Right cardiac atrium (tissue), 5 donors: ENCODE measurements at regions not wholly inside any gene's neighbourhood (a gene's known extent, or its start where the extent isn't known, plus 50 kb on each side); places are given as distances from the start of the nearest gene placed in this dataset.
"Not testable (repeated sequence)": the region's sequence is repeated elsewhere in the genome, so short reads cannot be mapped to it uniquely, and the experiment has no call there.

ENCODE experiments used
- ATAC-seq, 2 donors: fragments of 200-7000 bp; cut with Tn5 transposase; one replicate each; pipeline versions ENCODE4 v1.8.0 to v1.9.1; 2020; ENCODE audit warnings: moderate library complexity in 2 of 2, mild to moderate bottlenecking in 1 of 2
- DNase-seq, 3 donors: peaks; one replicate each; pipeline ENCODE4 v3.0.0-alpha.2; 2020
- H3K27ac ChIP-seq: one replicate; pipeline ENCODE4 v1.5.1; 2013; ENCODE audit warnings: mild to moderate bottlenecking, low read length, control low read depth, moderate library complexity
- H3K27me3 ChIP-seq: one replicate; pipeline ENCODE4 v1.6.1; 2013; ENCODE audit not compliant: control insufficient read depth, insufficient read depth
- H3K4me1 ChIP-seq: one replicate; pipeline ENCODE4 v1.6.1; 2013; ENCODE audit warnings: low read length; ENCODE audit not compliant: control insufficient read depth, insufficient read depth
- H3K4me3 ChIP-seq: one replicate; pipeline ENCODE4 v1.5.1; 2013; ENCODE audit warnings: low read length, control low read depth
- H3K9me3 ChIP-seq: one replicate; pipeline ENCODE4 v1.6.1; 2013; ENCODE audit warnings: low read length; ENCODE audit not compliant: control insufficient read depth
- whole genome bisulfite sequencing: extraction: QIAGEN DNeasy Blood & Tissue Kit; methylation state at CpG from one replicate; pipeline ENCODE4 v1.1.7; 2013; 5-methylcytosine and 5-hydroxymethylcytosine counted together
- intact Hi-C, 4 donors: fragments of 100-400 bp; cut with DNase I; formaldehyde crosslinking; loops; one replicate each; pipeline versions ENCODE4 v1.11.0 to v1.14.0; 2022 to 2023
- donor health status: healthy with polysubstance abuse.
- donor health status: DM: no; HTN: yes; CAD: no.
- donor health status: DM: no; HTN: no; CAD: no.
- donor health status: DM: no; HTN: yes; CAD: no; lungs with severe emphysema.
- donor health status: DM: yes; HTN: yes; CAD: no.

DNA sequence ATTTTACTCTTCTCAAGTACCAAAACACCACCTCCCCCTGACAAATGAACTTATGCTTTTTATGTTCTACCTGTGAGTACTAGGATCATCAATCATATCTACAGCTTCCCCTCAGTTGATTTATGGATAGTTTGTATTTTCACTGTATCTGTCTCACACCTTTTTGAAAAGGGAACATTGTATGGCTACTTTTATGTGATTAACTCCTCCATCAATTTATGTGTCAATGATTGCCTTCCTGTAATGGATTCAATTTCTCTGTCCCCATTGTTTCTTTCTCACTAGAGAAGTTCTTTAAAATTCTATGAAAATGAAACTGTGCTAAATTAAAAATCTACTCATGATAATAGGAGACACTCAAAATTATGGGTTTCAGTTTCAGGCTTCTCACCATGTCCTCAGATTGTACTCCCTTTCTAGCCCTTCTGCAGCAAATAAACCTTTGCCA lies 935.0 kb downstream of the TRIB2 start:
- H3K4me1 ChIP-seq = no peaks in the 10 kb centered on the region
- H3K4me3 ChIP-seq = no peak overlapping the region
- ATAC-seq (no peak), DNase-seq (no peak)
- no peaks in the 10 kb centered on the region for H3K27me3 ChIP-seq
- no peaks in the 10 kb centered on the region for H3K9me3 ChIP-seq
- intact Hi-C loops = no loop called here
- H3K27ac ChIP-seq = no peak overlapping the region

DNA sequence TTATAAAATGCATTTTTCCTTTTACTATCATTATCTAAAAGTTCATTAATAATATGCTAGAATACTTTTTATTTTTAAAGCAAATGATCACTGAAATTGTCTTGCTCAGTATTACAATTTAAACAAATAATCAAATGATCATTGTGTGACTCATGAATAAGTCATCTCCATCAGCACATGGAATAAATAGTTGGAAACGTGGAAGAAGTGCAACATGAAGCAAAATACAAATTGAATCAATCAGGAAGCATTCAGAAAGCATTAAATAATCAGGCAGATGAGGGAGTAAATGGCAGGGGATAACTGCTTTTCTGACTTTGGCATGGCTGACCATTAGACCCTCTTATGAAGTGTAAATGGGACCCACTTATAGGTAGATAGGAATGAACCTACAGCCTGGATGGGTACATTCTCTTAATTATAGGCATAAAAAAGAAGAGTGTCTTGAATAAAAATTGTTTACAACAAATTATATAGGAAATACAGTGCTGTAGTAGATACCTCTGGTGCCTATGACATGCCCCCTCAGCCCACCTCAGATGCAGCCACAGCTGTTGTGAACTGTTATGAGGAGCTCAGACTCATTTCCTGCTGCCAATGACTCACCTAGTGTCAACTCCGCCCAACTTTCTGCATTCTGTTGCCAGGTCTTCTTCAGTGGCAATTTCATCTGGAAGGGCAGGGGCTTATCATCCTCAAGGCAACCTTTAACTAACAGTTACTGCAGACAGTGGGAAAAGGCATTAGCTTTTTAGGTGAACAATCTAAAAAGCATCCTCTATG lies 936.0 kb downstream of the TRIB2 start:
- H3K4me1 ChIP-seq = no peaks in the 10 kb centered on the region
- H3K9me3 ChIP-seq = no peaks in the 10 kb centered on the region
- no peak overlapping the region for H3K27ac ChIP-seq
- intact Hi-C loops = no loop called here
- no peak for ATAC-seq
- no peak for DNase-seq
- H3K4me3 ChIP-seq = no peak overlapping the region
- no peaks in the 10 kb centered on the region for H3K27me3 ChIP-seq
- WGBS = 60% methylated on average over 2 of the region's 2 CpGs

DNA sequence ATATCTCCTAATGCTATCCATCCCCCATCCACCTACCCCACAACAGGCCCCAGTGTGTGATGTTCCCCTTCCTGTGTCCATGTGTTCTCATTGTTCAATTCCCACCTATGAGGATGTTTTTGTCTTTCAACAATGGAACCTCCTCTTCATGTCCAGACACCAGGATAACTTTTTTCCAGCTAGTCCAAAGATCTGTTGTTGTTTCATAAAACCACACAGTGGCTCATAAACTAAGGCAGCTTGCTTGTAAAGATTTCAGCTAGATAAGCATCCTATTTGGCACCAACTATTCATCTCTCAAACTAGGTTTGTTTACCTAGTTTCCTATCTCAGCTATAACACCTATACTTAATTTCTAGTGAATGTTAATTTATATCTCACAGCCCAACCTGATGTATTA lies 937.7 kb downstream of the TRIB2 start:
- no peaks in the 10 kb centered on the region for H3K9me3 ChIP-seq
- no peak overlapping the region for H3K27ac ChIP-seq
- H3K4me1 ChIP-seq = no peaks in the 10 kb centered on the region
- ATAC-seq = no peak
- no peaks in the 10 kb centered on the region for H3K27me3 ChIP-seq
- no peak overlapping the region for H3K4me3 ChIP-seq
- intact Hi-C loops = no loop called here
- DNase-seq = no peak

DNA sequence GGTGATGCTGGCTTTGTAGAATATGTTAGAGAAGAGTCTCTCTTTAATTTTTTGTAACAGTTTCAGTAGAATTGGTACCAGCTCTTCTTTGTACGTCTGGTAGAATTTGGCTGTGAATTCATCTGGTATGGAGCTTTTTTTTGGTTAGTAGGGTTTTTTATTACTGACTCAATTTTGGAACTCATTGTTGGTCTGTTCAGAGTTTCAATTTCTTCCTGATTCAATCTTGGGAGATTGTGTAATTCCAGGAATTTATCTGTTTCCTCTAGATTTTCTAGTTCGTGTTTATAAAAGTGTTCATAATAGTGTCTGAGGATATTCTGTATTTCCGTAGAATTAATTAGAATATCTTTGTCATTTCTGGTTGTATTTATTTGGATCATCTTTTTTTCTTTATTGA lies 943.5 kb downstream of the TRIB2 start:
- WGBS = 65% methylated on average over 3 of the region's 3 CpGs
- DNase-seq = no peak
- intact Hi-C loops = no loop called here

DNA sequence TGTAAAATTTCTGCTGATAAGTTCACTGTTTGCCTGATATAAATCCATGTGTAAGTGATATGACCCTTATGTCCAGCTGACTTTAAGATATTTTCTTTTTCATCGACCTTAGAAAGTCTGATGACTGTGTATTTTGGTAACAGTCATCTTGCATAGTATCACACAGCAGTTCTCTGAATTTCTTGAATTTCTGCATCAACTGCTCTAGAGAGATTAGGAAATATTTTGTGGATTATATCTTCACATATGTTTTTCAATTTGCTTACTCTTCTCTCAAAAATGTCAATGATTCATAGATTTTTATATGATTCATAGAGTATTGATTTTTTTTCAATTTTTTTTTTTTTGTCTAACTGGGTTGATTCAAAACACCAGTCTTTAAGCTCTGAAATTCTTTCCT lies 945.3 kb downstream of the TRIB2 start:
- H3K27ac ChIP-seq = no peak overlapping the region
- no peak overlapping the region for H3K4me3 ChIP-seq
- no peaks in the 10 kb centered on the region for H3K4me1 ChIP-seq
- ATAC-seq (no peak), DNase-seq (no peak)
- H3K9me3 ChIP-seq = no peaks in the 10 kb centered on the region
- H3K27me3 ChIP-seq = no peaks in the 10 kb centered on the region
- 66% methylated on average over 1 of the region's 1 CpG for WGBS
- intact Hi-C loops = no loop called here

More for the DNA sequence above, 943.5 kb downstream of the TRIB2 start:
- H3K27ac ChIP-seq = no peak overlapping the region
- H3K9me3 ChIP-seq = no peaks in the 10 kb centered on the region
- no peak for ATAC-seq
- H3K4me3 ChIP-seq = no peak overlapping the region
- no peaks in the 10 kb centered on the region for H3K27me3 ChIP-seq
- H3K4me1 ChIP-seq = no peaks in the 10 kb centered on the region

DNA sequence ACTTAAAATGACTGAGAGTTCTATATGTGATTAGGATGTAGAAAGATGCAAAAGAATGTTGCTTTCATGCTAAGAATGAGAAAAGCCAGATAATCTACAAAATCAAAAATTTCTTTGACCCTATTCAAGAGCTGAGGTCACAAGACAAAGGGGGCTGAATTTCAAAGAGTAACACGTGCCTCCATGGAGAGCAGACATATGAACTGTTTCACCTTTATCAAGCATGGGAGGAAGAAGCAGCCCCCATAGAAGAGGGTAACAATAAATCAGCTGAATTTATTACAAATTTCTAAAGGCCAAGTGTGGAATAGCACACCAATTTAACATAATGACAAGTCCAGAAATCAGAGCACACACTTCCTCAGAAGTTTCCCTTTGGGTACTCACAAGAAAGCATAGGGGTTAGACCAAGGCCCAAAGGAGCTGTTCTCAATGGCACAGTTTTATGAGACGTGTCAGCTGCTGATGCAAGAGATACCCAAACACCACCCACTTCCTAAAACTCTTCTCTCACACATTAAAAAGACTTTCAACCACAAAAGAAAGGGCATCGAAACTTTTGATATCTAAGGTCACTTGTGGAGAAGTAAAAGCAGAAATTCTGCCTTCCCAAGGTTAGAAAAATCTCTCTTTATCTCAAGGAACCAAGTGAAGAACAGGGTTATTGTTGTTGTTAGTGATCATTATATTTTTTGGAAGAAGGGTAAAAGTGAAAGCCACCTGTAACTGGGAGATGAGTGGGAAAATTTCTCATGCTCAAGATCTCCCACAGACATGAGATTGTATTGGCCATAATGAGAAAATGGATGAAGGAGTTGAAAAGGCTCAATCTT lies 950.1 kb downstream of the TRIB2 start:
- no peak for DNase-seq
- no peak for ATAC-seq
- H3K9me3 ChIP-seq = no peaks in the 10 kb centered on the region
- WGBS = 52% methylated on average over 3 of the region's 3 CpGs
- intact Hi-C loops = no loop called here
- no peak overlapping the region for H3K4me3 ChIP-seq
- no peaks in the 10 kb centered on the region for H3K4me1 ChIP-seq
- no peaks in the 10 kb centered on the region for H3K27me3 ChIP-seq
- H3K27ac ChIP-seq = no peak overlapping the region

DNA sequence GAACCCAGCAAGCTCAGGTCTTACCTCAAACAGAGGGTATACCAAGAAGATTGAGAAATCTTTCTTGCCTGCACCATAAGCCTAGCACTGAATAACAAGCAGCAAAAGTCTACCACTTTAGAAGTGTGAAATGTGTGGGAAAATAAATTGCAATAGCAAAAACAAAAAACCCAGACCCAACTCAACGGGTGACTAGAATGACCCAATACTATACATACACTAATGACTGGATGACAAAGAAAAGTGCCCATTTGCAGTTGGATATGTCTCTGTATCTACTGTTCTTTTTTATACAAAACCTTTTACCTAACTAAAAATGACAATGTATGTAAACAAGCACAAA lies 950.6 kb downstream of the TRIB2 start:
- DNase-seq (no peak), ATAC-seq (no peak)
- H3K27ac ChIP-seq = no peak overlapping the region
- H3K27me3 ChIP-seq = no peaks in the 10 kb centered on the region
- no peaks in the 10 kb centered on the region for H3K4me1 ChIP-seq
- no peaks in the 10 kb centered on the region for H3K9me3 ChIP-seq
- WGBS = 75% methylated on average over 1 of the region's 1 CpG
- H3K4me3 ChIP-seq = no peak overlapping the region
- intact Hi-C loops = no loop called here

DNA sequence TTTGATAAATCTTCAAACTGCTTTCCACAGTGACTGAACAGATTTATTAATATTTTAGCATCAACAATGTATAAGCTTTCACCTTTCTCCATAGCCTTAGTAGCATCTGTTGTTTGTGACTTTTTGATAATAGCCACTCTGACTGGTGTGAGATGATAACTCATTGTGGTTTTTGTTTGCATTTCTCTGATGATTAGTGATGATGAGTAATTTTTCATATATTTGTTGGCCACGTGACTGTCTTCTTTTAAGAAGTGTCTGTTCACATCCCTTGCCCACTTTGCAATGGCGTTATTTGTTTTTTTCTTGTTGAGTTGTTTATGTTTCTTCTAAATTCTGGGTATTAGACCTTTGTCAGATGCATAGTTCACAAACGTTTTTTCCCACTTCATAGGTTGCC lies 952.9 kb downstream of the TRIB2 start:
- 39% methylated on average over 3 of the region's 3 CpGs for WGBS
- intact Hi-C loops = no loop called here
- no peak overlapping the region for H3K27ac ChIP-seq
- DNase-seq = no peak
- H3K4me1 ChIP-seq = no peaks in the 10 kb centered on the region
- H3K9me3 ChIP-seq = no peaks in the 10 kb centered on the region
- H3K27me3 ChIP-seq = no peaks in the 10 kb centered on the region
- no peak for ATAC-seq
- no peak overlapping the region for H3K4me3 ChIP-seq

DNA sequence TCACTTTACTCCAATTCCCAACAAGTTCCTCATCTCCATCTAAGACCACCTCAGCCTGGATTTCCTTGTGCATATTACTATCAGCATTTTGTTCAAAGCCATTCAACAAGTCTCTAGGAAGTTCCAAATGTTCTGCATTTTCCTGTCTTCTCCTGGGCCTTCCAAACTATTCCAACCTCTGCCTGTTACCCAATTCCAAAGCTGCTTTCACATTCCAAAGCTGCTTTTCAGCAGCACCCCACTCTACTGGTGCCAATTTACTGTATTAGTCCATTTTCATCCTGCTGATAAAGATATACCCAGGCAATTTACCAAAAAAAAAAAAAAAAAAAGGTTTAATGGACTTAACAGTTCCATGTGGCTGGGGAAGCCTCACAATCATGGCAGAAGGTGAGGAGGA lies 957.1 kb downstream of the TRIB2 start:
- intact Hi-C loops, ATAC-seq: not testable (repeated sequence)

DNA sequence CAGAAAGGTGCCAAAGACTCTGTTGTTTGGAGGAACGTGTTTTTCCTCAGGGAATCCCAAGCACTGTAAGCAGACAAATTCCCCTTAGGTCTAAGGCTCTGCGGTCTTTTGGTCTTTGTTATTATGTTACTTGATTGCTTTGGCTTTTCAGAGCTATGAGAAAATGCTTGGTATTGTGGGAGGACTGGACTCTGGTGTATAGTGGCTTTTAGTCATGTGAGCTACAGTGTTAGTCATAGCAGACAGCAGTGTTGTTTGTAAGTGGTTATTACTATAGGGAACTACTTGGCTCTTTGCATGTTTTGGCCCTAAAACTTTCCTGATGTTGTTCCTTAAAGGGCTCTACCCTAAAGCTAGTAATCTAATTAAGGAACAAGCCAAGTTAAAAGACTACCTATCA lies 956.2 kb upstream of the LRATD1 start:
- no peaks in the 10 kb centered on the region for H3K9me3 ChIP-seq
- WGBS = 73% methylated on average over 2 of the region's 2 CpGs
- no peak overlapping the region for H3K4me3 ChIP-seq
- DNase-seq (no peak), ATAC-seq (no peak)
- H3K27me3 ChIP-seq = no peaks in the 10 kb centered on the region
- H3K27ac ChIP-seq = no peak overlapping the region
- H3K4me1 ChIP-seq = no peaks in the 10 kb centered on the region
- intact Hi-C loops = no loop called here

More for the DNA sequence above, 957.1 kb downstream of the TRIB2 start:
- H3K27me3 ChIP-seq, H3K4me1 ChIP-seq, DNase-seq, H3K4me3 ChIP-seq, H3K9me3 ChIP-seq, H3K27ac ChIP-seq: not testable (repeated sequence)

DNA sequence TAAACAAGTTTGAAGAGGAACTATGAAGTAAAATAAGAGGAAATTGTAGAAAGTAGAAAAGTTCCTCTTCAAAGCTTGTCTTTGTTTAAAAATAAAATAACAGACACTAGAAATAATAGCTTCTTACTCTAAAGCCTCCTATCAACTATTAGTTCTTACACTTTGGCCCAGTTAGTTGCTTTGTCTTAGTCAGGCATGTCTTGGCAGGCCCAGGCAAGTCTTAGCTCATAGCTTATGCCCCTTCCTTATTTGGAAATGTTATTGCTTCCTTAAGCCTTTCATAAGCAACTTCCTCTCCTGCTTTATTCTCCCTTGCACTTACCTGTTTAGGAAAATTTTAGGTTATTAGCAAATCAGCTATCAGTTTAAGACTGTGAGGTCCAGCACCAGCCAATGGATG lies 950.6 kb upstream of the LRATD1 start:
- intact Hi-C loops = no loop called here
- Histone ChIP-seq H3K27ac (no peak overlapping the region), H3K9me3 (no peaks in the 10 kb centered on the region), H3K4me3 (no peak overlapping the region), H3K4me1 (no peaks in the 10 kb centered on the region), H3K27me3 (no peaks in the 10 kb centered on the region)
- ATAC-seq (no peak), DNase-seq (no peak)
